IPS DF 4.7 (cell line): ENCODE measurements at regions not wholly inside any gene's neighbourhood (a gene's known extent, or its start where the extent isn't known, plus 50 kb on each side); places are given as distances from the start of the nearest gene placed in this dataset.
"Not testable (repeated sequence)": the region's sequence is repeated elsewhere in the genome, so short reads cannot be mapped to it uniquely, and the experiment has no call there.

Source experiments
- DNase-seq: peaks from one replicate; pipeline ENCODE4 v3.0.0-alpha.2; 2013; ENCODE audit warnings: low spot score; ENCODE audit errors: extremely low read depth

- no peak for DNase-seq
Measured at GRCh38 chr4:117014236-117014635, 71.1 kb downstream of the TRAM1L1 start.

GRCh38 chr4:117010671-117011070 is 74.7 kb downstream of the TRAM1L1 start:
- no peak for DNase-seq

GRCh38 chr4:117001077-117001476 is 84.3 kb downstream of the TRAM1L1 start:
- DNase-seq = no peak

GRCh38 chr4:116982656-116983055 is 102.7 kb downstream of the TRAM1L1 start:
- no peak for DNase-seq

GRCh38 chr4:116980436-116980835 is 104.9 kb downstream of the TRAM1L1 start:
- not testable (repeated sequence) for DNase-seq

GRCh38 chr4:116959045-116959444 is 126.3 kb downstream of the TRAM1L1 start:
- no peak for DNase-seq

GRCh38 chr4:116953947-116954346 is 131.4 kb downstream of the TRAM1L1 start:
- no peak for DNase-seq

- DNase-seq = no peak
Measured at GRCh38 chr4:116952530-116953136, 132.7 kb downstream of the TRAM1L1 start.

- DNase-seq = no peak
Measured at GRCh38 chr4:116949856-116950255, 135.5 kb downstream of the TRAM1L1 start.

- DNase-seq = no peak
Measured at GRCh38 chr4:116942315-116942714, 143.1 kb downstream of the TRAM1L1 start.

GRCh38 chr4:116930329-116930728 is 155.0 kb downstream of the TRAM1L1 start:
- no peak for DNase-seq

- DNase-seq = no peak
Measured at GRCh38 chr4:116926631-116927295, 158.6 kb downstream of the TRAM1L1 start.

- no peak for DNase-seq
Measured at GRCh38 chr4:116925900-116926457, 159.4 kb downstream of the TRAM1L1 start.

GRCh38 chr4:116923389-116923788 is 162.0 kb downstream of the TRAM1L1 start:
- DNase-seq = no peak

- no peak for DNase-seq
Measured at GRCh38 chr4:116913451-116913850, 171.9 kb downstream of the TRAM1L1 start.

GRCh38 chr4:116906758-116907157 is 178.6 kb downstream of the TRAM1L1 start:
- DNase-seq = no peak

- DNase-seq = no peak
Measured at GRCh38 chr4:116899561-116899960, 185.8 kb downstream of the TRAM1L1 start.

GRCh38 chr4:116885579-116885978 is 199.8 kb downstream of the TRAM1L1 start:
- no peak for DNase-seq

- DNase-seq = no peak
Measured at GRCh38 chr4:116882503-116882902, 202.9 kb downstream of the TRAM1L1 start.

- no peak for DNase-seq
Measured at GRCh38 chr4:116881077-116881476, 204.3 kb downstream of the TRAM1L1 start.

- no peak for DNase-seq
Measured at GRCh38 chr4:116880625-116881024, 204.8 kb downstream of the TRAM1L1 start.

GRCh38 chr4:116878280-116878679 is 207.1 kb downstream of the TRAM1L1 start:
- DNase-seq = no peak

- DNase-seq = no peak
Measured at GRCh38 chr4:116877069-116877468, 208.3 kb downstream of the TRAM1L1 start.
